CD4-positive, CD25-positive, alpha-beta regulatory T cell (primary cell): ENCODE measurements at regions not wholly inside any gene's neighbourhood (a gene's known extent, or its start where the extent isn't known, plus 50 kb on each side); places are given as distances from the start of the nearest gene placed in this dataset.

Experiments
- ATAC-seq, 2 donors: fragments of 150-1000 bp; cut with Tn5 transposase; one replicate each; pipeline ENCODE4 v1.10.0; 2021; ENCODE audit warnings: low read depth in 2 of 2, moderate number of reproducible peaks in 2 of 2, moderate library complexity in 1 of 2
- DNase-seq, 3 donors: peaks; one replicate each; pipeline versions ENCODE4 v3.0.0 to v3.0.0-alpha.2; 2012 to 2022; ENCODE audit warnings: mixed read lengths in 1 of 3
- H3K27ac ChIP-seq: one replicate; pipeline ENCODE4 v1.7.0; 2013; ENCODE audit warnings: mild to moderate bottlenecking, low read length; ENCODE audit not compliant: insufficient read depth, poor library complexity, severe bottlenecking
- H3K27me3 ChIP-seq: one replicate; pipeline ENCODE4 v1.7.0; 2013; ENCODE audit warnings: low read length; ENCODE audit not compliant: control insufficient read depth, insufficient read depth
- H3K36me3 ChIP-seq: one replicate; pipeline ENCODE4 v1.7.0; 2013; ENCODE audit warnings: mild to moderate bottlenecking, low read length, moderate library complexity; ENCODE audit not compliant: control insufficient read depth, insufficient read depth
- H3K4me1 ChIP-seq: 2 replicates; pipeline ENCODE4 v1.7.0; 2013; ENCODE audit warnings: mild to moderate bottlenecking, low read length; ENCODE audit not compliant: insufficient read depth, control insufficient read depth, poor library complexity, severe bottlenecking
- H3K4me3 ChIP-seq: one replicate; pipeline ENCODE4 v1.7.0; 2013; ENCODE audit warnings: low read depth, mild to moderate bottlenecking, low read length, moderate library complexity
- H3K9me3 ChIP-seq, 2 experiments: 1 replicate in 1 of 2; 2 replicates in 1 of 2; pipeline ENCODE4 v1.7.0; 2013; ENCODE audit warnings: low read length in 2 of 2, mild to moderate bottlenecking in 1 of 2, moderate library complexity in 1 of 2; ENCODE audit not compliant: control insufficient read depth in 2 of 2
- H3K27ac Mint-ChIP-seq, 3 donors: one replicate each; pipeline ENCODE4 v1.8.0; 2020 to 2022; ENCODE audit warnings: mild to moderate bottlenecking in 3 of 3, mixed read lengths in 3 of 3, moderate library complexity in 2 of 3
- H3K27me3 Mint-ChIP-seq: one replicate; pipeline ENCODE4 v1.8.0; 2022; ENCODE audit warnings: mild to moderate bottlenecking, mixed read lengths
- H3K36me3 Mint-ChIP-seq: one replicate; pipeline ENCODE4 v1.8.0; 2020; ENCODE audit warnings: mixed read lengths
- H3K4me1 Mint-ChIP-seq, 4 donors: one replicate each; pipeline ENCODE4 v1.8.0; 2020 to 2022; ENCODE audit warnings: mixed read lengths in 4 of 4, mild to moderate bottlenecking in 1 of 4
- H3K4me3 Mint-ChIP-seq, 4 donors: one replicate each; pipeline ENCODE4 v1.8.0; 2020 to 2022; ENCODE audit warnings: mild to moderate bottlenecking in 4 of 4, mixed read lengths in 4 of 4, moderate library complexity in 3 of 4
- H3K9me3 Mint-ChIP-seq, 7 donors: one replicate each; pipeline ENCODE4 v1.8.0; 2020 to 2022; ENCODE audit warnings: mixed read lengths in 7 of 7, mild to moderate bottlenecking in 3 of 7, moderate library complexity in 2 of 7

DNA sequence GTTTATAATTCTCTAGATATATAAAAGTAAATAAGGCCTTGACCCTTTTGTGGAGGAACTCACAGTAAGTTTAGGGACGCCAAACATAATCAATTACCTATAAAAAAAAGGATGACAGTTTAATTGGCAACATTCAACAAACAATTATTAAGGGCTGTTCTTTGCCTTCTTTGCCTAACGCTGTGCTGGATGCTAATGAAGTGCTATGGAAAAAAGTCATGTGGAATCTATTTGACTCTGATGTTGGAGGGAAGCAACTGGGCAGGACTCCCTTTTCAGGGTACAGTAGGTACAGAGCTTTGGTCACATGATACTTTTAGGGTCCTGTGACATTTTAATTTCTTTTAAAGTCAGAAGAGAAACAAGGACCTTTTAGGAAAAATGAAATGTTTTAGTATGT lies 91.1 kb downstream of the PCDH7 start:
- Histone ChIP-seq H3K27ac (no peak overlapping the region), H3K4me3 (no peak overlapping the region), H3K36me3 (no peaks in the 10 kb centered on the region), H3K27me3 (no peaks in the 10 kb centered on the region), H3K4me1 (no peaks in the 10 kb centered on the region), H3K9me3 (no peaks in the 10 kb centered on the region)
- Mint-ChIP-seq H3K4me1 (no peaks in the 10 kb centered on the region), H3K4me3 (no peak overlapping the region), H3K36me3 (no peaks in the 10 kb centered on the region), H3K27ac (no peak overlapping the region), H3K27me3 (no peaks in the 10 kb centered on the region), H3K9me3 (peaks cover 0 to 22% (median 5%) of the 10 kb centered on the region in 7 donors)
- DNase-seq: no peak
- ATAC-seq: no peak

- no peaks in the 10 kb centered on the region for H3K27me3 ChIP-seq
- H3K4me3 ChIP-seq: no peak overlapping the region
- no peak for ATAC-seq
Measured at GRCh38 chr4:30815685-30816084, 95.5 kb downstream of the PCDH7 start.

DNA sequence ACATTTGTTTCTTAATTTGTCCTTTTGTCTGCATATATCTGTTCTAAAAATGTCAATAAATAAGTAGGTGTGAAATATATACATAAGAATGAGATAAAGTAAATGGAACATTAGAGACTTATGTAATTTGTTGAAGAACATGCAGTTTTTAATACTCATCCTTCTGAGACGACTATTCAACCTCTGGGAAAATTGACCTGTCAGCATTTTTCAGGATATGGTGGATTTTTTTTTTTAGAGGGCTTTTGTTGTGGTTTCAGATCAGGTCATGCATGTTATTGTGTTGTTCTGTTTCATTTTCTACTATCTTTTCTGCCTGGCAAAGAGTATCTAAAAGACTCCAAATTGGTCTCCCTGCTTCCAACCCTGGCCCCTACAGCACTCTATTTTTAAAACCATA lies 97.3 kb downstream of the PCDH7 start:
- Histone ChIP-seq H3K27me3 (no peaks in the 10 kb centered on the region), H3K36me3 (no peaks in the 10 kb centered on the region), H3K27ac (no peak overlapping the region), H3K4me1 (no peaks in the 10 kb centered on the region), H3K9me3 (peaks cover 0 to 4% of the 10 kb centered on the region in 2 experiments), H3K4me3 (no peak overlapping the region)
- ATAC-seq: no peak
- Mint-ChIP-seq H3K27me3 (no peaks in the 10 kb centered on the region), H3K4me3 (no peak overlapping the region), H3K9me3 (peaks cover 3 to 29% (median 6%) of the 10 kb centered on the region in 7 donors), H3K27ac (no peak overlapping the region), H3K4me1 (no peaks in the 10 kb centered on the region), H3K36me3 (no peaks in the 10 kb centered on the region)
- DNase-seq: no peak

More at GRCh38 chr4:30815685-30816084, 95.5 kb downstream of the PCDH7 start:
- H3K36me3 Mint-ChIP-seq: no peaks in the 10 kb centered on the region
- H3K4me1 Mint-ChIP-seq: no peaks in the 10 kb centered on the region
- Histone ChIP-seq H3K27ac (no peak overlapping the region), H3K4me1 (no peaks in the 10 kb centered on the region), H3K36me3 (no peaks in the 10 kb centered on the region), H3K9me3 (peaks cover 0 to 4% of the 10 kb centered on the region in 2 experiments)
- H3K27ac Mint-ChIP-seq: no peak overlapping the region
- H3K9me3 Mint-ChIP-seq: peaks cover 3 to 24% (median 6%) of the 10 kb centered on the region in 7 donors
- no peak overlapping the region for H3K4me3 Mint-ChIP-seq
- no peak for DNase-seq
- no peaks in the 10 kb centered on the region for H3K27me3 Mint-ChIP-seq

DNA sequence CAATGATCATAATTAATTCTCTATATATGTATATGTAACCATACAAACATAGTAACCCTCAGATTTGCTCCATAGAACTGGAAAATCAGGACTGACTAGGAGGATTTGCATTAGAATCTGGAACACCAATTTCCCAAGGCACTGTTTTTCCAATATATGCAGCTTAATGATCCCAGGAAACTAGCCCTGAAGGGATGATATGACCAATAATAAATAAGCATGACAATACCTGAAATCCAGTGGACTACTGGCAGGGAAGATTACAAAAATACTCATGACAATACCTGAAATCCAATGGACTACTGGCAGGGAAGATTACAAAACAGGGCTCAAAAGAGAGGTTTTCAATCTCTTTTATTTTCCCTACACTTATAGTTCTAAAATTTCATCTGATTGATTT lies 98.4 kb downstream of the PCDH7 start:
- Mint-ChIP-seq H3K27ac (no peak overlapping the region), H3K4me3 (no peak overlapping the region), H3K36me3 (no peaks in the 10 kb centered on the region), H3K27me3 (no peaks in the 10 kb centered on the region), H3K4me1 (no peaks in the 10 kb centered on the region), H3K9me3 (peaks cover 0 to 24% (median 4%) of the 10 kb centered on the region in 7 donors)
- no peak for ATAC-seq
- H3K4me1 ChIP-seq: no peaks in the 10 kb centered on the region
- H3K27ac ChIP-seq: no peak overlapping the region
- no peak for DNase-seq
- no peaks in the 10 kb centered on the region for H3K27me3 ChIP-seq
- peaks cover 0 to 4% of the 10 kb centered on the region in 2 experiments for H3K9me3 ChIP-seq
- H3K4me3 ChIP-seq: no peak overlapping the region
- H3K36me3 ChIP-seq: no peaks in the 10 kb centered on the region

DNA sequence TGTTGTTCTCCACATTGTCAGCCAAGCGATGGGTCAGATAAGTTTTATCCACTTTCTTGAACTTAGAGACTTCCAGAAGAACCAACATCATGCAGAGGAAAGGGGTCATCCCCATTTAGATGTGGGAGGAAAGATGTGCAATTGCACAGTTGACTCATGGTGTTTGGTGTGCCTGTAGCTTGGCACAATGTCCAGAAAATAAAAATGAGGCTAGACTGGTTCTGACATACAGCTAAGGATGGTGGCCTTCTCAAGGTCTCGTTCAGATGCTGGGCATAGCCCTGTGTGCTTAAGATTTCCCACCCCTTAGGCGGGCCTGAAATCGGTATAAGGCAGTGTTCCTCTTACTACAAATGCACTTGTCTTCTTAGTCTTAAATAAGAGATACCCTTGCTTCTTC lies 101.1 kb downstream of the PCDH7 start:
- no peak for ATAC-seq
- Mint-ChIP-seq H3K9me3 (peaks cover 0 to 26% (median 7%) of the 10 kb centered on the region in 7 donors), H3K36me3 (no peaks in the 10 kb centered on the region), H3K27me3 (no peaks in the 10 kb centered on the region), H3K4me3 (no peak overlapping the region), H3K27ac (no peak overlapping the region), H3K4me1 (no peaks in the 10 kb centered on the region)
- no peaks in the 10 kb centered on the region for H3K36me3 ChIP-seq
- peaks cover 0 to 12% of the 10 kb centered on the region in 2 experiments for H3K9me3 ChIP-seq
- no peaks in the 10 kb centered on the region for H3K4me1 ChIP-seq
- no peak overlapping the region for H3K27ac ChIP-seq
- no peak overlapping the region for H3K4me3 ChIP-seq
- no peaks in the 10 kb centered on the region for H3K27me3 ChIP-seq
- DNase-seq: no peak

- no peak overlapping the region for H3K27ac ChIP-seq
- H3K27me3 ChIP-seq: no peaks in the 10 kb centered on the region
- no peaks in the 10 kb centered on the region for H3K36me3 ChIP-seq
- peaks cover 0 to 12% of the 10 kb centered on the region in 2 experiments for H3K9me3 ChIP-seq
- H3K9me3 Mint-ChIP-seq: peaks cover 0 to 26% (median 7%) of the 10 kb centered on the region in 7 donors
- DNase-seq: no peak
- H3K4me3 ChIP-seq: no peak overlapping the region
- no peaks in the 10 kb centered on the region for H3K27me3 Mint-ChIP-seq
- no peaks in the 10 kb centered on the region for H3K4me1 Mint-ChIP-seq
- no peak overlapping the region for H3K4me3 Mint-ChIP-seq
- no peaks in the 10 kb centered on the region for H3K4me1 ChIP-seq
- H3K27ac Mint-ChIP-seq: no peak overlapping the region
- ATAC-seq: no peak
- no peaks in the 10 kb centered on the region for H3K36me3 Mint-ChIP-seq
Measured at GRCh38 chr4:30821859-30822612, 101.9 kb downstream of the PCDH7 start.

- Histone ChIP-seq H3K27ac (no peak overlapping the region), H3K9me3 (peaks cover 0 to 7% of the 10 kb centered on the region in 2 experiments), H3K4me1 (no peaks in the 10 kb centered on the region), H3K36me3 (no peaks in the 10 kb centered on the region), H3K27me3 (no peaks in the 10 kb centered on the region), H3K4me3 (no peak overlapping the region)
- H3K36me3 Mint-ChIP-seq: no peaks in the 10 kb centered on the region
- H3K4me1 Mint-ChIP-seq: no peaks in the 10 kb centered on the region
- H3K9me3 Mint-ChIP-seq: peaks cover 0 to 25% (median 7%) of the 10 kb centered on the region in 7 donors
- no peaks in the 10 kb centered on the region for H3K27me3 Mint-ChIP-seq
- H3K4me3 Mint-ChIP-seq: no peak overlapping the region
- DNase-seq: no peak
- H3K27ac Mint-ChIP-seq: no peak overlapping the region
- ATAC-seq: no peak
Measured at GRCh38 chr4:30822911-30823551, 102.9 kb downstream of the PCDH7 start.
